Sigmoid colon (tissue), 6 donors: ENCODE measurements at regions not wholly inside any gene's neighbourhood (a gene's known extent, or its start where the extent isn't known, plus 50 kb on each side); places are given as distances from the start of the nearest gene placed in this dataset.

Source experiments
- DNase-seq: peaks from one replicate; pipeline ENCODE4 v3.0.0-alpha.2; 2019
- H3K27ac ChIP-seq, 4 donors: fragments of 200-600 bp; sonication (generic); one replicate each; pipeline ENCODE4 v1.5.1; 2016 to 2019; ENCODE audit warnings: mild to moderate bottlenecking in 1 of 4
- H3K27me3 ChIP-seq, 3 donors: fragments of 200-600 bp; sonication (generic); one replicate each; pipeline ENCODE4 v1.5.1; 2019; ENCODE audit warnings: mild to moderate bottlenecking in 1 of 3
- H3K36me3 ChIP-seq, 4 donors: fragments of 200-600 bp; sonication (generic); one replicate each; pipeline ENCODE4 v1.5.1; 2016 to 2019
- H3K4me1 ChIP-seq, 4 donors: fragments of 200-600 bp; sonication (generic); one replicate each; pipeline ENCODE4 v1.5.1; 2017 to 2019
- H3K4me3 ChIP-seq, 4 donors: fragments of 200-600 bp; sonication (generic); one replicate each; pipeline ENCODE4 v1.5.1; 2017 to 2019; ENCODE audit warnings: mild to moderate bottlenecking in 2 of 4, moderate library complexity in 1 of 4
- H3K9me3 ChIP-seq, 4 donors: fragments of 200-600 bp in 3 of 4; sonication (generic) in 3 of 4; one replicate each; pipeline versions ENCODE4 v1.5.1 to v1.6.1; 2013 to 2019
- EP300 ChIP-seq, 4 donors: sonication (generic); formaldehyde crosslinking; IDR thresholded peaks; one replicate each; pipeline ENCODE4 v1.6.1; 2017; ENCODE audit warnings: antibody characterized with exemption in 4 of 4
- POLR2A ChIP-seq, 2 donors: fragments of 450-650 bp; IDR thresholded peaks; one replicate each; pipeline ENCODE4 v1.6.1; 2016; ENCODE audit warnings: antibody characterized with exemption in 2 of 2, mild to moderate bottlenecking in 2 of 2, moderate library complexity in 2 of 2
- POLR2AphosphoS5 ChIP-seq, 4 donors: sonication (generic); formaldehyde crosslinking; IDR thresholded peaks; one replicate each; pipeline ENCODE4 v1.6.1; 2017; ENCODE audit warnings: antibody characterized with exemption in 4 of 4
- WGBS, 2 donors: extraction: QIAGEN DNeasy Blood & Tissue Kit; methylation state at CpG; one replicate each; pipeline ENCODE4 v1.1.7; 2013; 5-methylcytosine and 5-hydroxymethylcytosine counted together
- intact Hi-C: fragments of 100-400 bp; cut with DNase I; formaldehyde crosslinking; loops from one replicate; pipeline ENCODE4 v1.15.1; 2023
- TF ChIP-seq, protein P1 (sequence below), 4 experiments: fragments of 450-650 bp in 3 of 4; fragments of 200-600 bp in 1 of 4; IDR thresholded peaks; one replicate each; pipeline ENCODE4 v1.5.1; 2016 to 2019; ENCODE audit warnings: antibody characterized with exemption in 4 of 4, mild to moderate bottlenecking in 3 of 4, moderate library complexity in 2 of 4
- donor health status: healthy with polysubstance abuse.
- donor health status: healthy.

DNA sequence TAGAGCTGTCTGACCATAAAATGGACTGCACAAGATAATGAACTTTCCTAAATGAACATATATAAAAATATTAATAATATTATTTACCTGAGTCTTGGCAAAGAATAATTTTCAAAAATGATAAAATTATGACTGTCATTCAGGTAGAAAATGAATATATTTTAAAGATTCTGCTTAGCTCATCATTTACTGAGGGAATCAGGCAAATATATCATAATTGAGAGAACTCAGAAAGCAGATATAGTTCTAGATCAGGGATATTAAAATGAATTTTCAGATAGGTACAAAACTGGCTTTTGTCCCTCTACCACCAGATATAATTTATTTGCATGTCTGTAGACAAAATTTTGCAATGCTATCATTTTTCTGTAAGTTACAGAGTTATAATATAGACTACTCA lies 86.1 kb upstream of the CPM start:
- Histone ChIP-seq H3K4me3 (no peak overlapping the region), H3K27me3 (no peaks in the 10 kb centered on the region), H3K27ac (no peak overlapping the region), H3K36me3 (no peaks in the 10 kb centered on the region), H3K4me1 (no peaks in the 10 kb centered on the region), H3K9me3 (peaks cover 0 to 2% (median 0%) of the 10 kb centered on the region in 4 donors)
- TF ChIP-seq, protein P1, sequence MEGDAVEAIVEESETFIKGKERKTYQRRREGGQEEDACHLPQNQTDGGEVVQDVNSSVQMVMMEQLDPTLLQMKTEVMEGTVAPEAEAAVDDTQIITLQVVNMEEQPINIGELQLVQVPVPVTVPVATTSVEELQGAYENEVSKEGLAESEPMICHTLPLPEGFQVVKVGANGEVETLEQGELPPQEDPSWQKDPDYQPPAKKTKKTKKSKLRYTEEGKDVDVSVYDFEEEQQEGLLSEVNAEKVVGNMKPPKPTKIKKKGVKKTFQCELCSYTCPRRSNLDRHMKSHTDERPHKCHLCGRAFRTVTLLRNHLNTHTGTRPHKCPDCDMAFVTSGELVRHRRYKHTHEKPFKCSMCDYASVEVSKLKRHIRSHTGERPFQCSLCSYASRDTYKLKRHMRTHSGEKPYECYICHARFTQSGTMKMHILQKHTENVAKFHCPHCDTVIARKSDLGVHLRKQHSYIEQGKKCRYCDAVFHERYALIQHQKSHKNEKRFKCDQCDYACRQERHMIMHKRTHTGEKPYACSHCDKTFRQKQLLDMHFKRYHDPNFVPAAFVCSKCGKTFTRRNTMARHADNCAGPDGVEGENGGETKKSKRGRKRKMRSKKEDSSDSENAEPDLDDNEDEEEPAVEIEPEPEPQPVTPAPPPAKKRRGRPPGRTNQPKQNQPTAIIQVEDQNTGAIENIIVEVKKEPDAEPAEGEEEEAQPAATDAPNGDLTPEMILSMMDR (IDR thresholded peaks at IDR 0.05), result no peak
- TF ChIP-seq POLR2AphosphoS5 (IDR thresholded peaks at IDR 0.05) (no peak), POLR2A (IDR thresholded peaks at IDR 0.05) (no peak), EP300 (IDR thresholded peaks at IDR 0.05) (no peak)
- intact Hi-C loops, result no loop called here
- DNase-seq, result no peak

DNA sequence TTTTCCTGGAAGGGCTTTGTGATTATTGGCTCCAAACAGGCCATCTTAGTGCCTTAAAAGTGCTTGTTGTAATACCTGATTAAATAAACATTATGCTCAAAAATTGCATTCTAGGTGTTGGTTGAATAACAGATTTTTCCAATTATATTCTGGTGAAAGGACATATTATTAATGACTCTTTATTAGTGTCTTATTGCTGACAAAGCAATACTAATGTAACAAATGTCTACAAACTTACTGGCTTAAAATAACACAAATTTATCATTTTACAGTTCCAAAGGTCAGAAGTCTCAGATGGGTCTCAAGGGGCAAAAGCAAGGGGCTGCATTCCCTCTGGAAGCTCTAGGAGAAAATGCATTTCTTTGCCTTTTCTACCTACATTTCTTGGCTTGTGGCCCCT lies 86.9 kb upstream of the CPM start:
- Histone ChIP-seq H3K27ac (no peak overlapping the region), H3K27me3 (no peaks in the 10 kb centered on the region), H3K9me3 (peaks cover 0 to 2% (median 0%) of the 10 kb centered on the region in 4 donors), H3K36me3 (no peaks in the 10 kb centered on the region), H3K4me3 (no peak overlapping the region), H3K4me1 (no peaks in the 10 kb centered on the region)
- TF ChIP-seq, protein P1 (IDR thresholded peaks at IDR 0.05), result no peak
- TF ChIP-seq POLR2A (IDR thresholded peaks at IDR 0.05) (no peak), EP300 (IDR thresholded peaks at IDR 0.05) (no peak), POLR2AphosphoS5 (IDR thresholded peaks at IDR 0.05) (no peak)
- DNase-seq, result no peak
- intact Hi-C loops, result no loop called here

DNA sequence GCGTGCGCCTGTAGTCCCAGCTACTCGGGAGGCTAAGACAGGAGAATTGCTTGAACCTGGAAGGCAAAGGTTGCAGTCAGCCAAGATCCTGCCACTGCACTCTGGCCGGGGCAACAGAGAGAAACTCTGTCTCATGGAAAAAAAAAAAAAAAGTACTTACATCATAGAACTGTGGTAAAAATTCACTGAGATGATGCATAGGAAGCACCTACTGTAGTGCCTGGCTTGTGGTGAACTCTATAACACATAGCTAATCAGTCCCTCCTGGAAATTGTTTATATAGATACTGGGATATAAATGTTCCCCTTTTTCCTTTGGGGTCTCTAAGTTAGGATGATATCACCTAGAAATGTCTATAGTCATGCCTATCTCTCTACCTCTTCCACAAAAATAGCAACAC lies 89.7 kb upstream of the CPM start:
- Histone ChIP-seq H3K36me3 (no peaks in the 10 kb centered on the region), H3K9me3 (peaks cover 0 to 2% (median 1%) of the 10 kb centered on the region in 4 donors), H3K27me3 (no peaks in the 10 kb centered on the region), H3K4me3 (no peak overlapping the region), H3K4me1 (no peaks in the 10 kb centered on the region), H3K27ac (no peak overlapping the region)
- no peak for DNase-seq
- TF ChIP-seq POLR2A (IDR thresholded peaks at IDR 0.05) (no peak), POLR2AphosphoS5 (IDR thresholded peaks at IDR 0.05) (no peak), EP300 (IDR thresholded peaks at IDR 0.05) (no peak)
- TF ChIP-seq, protein P1 (IDR thresholded peaks at IDR 0.05), result no peak
- intact Hi-C loops, result no loop called here
- WGBS, 2 donors, result 85 to 92% methylated on average over 4 of the region's 4 CpGs

DNA sequence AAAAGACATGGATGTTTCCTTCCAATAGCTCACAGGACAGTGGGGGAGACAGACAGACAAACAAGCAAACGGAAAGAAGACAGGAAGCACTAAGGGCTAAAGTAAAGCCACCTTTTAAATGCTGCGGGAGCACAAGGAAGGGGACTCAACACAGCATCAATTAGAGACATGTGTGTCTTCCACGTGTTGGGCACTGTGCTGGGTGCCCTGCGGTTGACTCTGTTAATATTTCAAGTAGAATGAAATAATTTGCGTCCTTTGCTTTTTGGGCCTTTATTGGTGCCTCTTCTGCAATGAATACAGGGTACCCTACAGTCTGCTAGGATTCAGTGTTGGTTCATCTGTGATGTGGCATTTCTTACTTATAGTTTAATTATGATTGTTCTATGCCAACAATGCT lies 90.9 kb upstream of the CPM start:
- intact Hi-C loops, result no loop called here
- DNase-seq, result no peak
- TF ChIP-seq POLR2AphosphoS5 (IDR thresholded peaks at IDR 0.05), result no peak
- TF ChIP-seq EP300 (IDR thresholded peaks at IDR 0.05), result no peak
- no peak for TF ChIP-seq POLR2A (IDR thresholded peaks at IDR 0.05)
- TF ChIP-seq, protein P1 (IDR thresholded peaks at IDR 0.05), result no peak

DNA sequence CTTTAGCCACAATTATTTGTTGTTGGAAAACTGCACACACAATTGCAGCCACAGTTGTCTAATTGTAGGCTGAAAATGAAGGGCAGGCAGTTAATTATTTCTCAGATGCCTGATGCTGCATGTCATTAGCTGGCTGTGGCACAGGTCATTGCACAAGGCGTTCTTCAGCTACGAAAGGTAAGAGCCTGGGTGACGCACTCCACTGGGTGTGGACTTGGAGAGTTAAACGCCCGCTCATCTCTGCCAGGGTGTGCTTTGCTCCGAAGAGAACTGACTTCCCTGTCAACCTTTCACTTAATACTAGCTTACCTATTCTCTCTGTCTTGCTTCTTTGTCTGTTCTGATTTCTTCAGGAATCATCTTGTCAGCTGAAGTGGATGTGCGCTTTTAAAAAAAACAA lies 91.4 kb upstream of the CPM start:
- Histone ChIP-seq H3K27ac (no peak overlapping the region), H3K9me3 (peaks cover 0 to 2% (median 1%) of the 10 kb centered on the region in 4 donors), H3K27me3 (no peaks in the 10 kb centered on the region), H3K4me3 (no peak overlapping the region), H3K36me3 (no peaks in the 10 kb centered on the region), H3K4me1 (no peaks in the 10 kb centered on the region)
- WGBS, 2 donors, result 18 to 73% methylated on average over 7 of the region's 7 CpGs
- no peak for DNase-seq
- intact Hi-C loops, result no loop called here
- TF ChIP-seq POLR2AphosphoS5 (IDR thresholded peaks at IDR 0.05) (no peak), POLR2A (IDR thresholded peaks at IDR 0.05) (no peak), EP300 (IDR thresholded peaks at IDR 0.05) (no peak)
- TF ChIP-seq, protein P1 (IDR thresholded peaks at IDR 0.05), result no peak

More for the DNA sequence above, 90.9 kb upstream of the CPM start:
- Histone ChIP-seq H3K4me3 (no peak overlapping the region), H3K9me3 (peaks cover 0 to 2% (median 1%) of the 10 kb centered on the region in 4 donors), H3K27ac (no peak overlapping the region), H3K4me1 (no peaks in the 10 kb centered on the region), H3K27me3 (no peaks in the 10 kb centered on the region), H3K36me3 (no peaks in the 10 kb centered on the region)
- WGBS, 2 donors, result 84 to 85% methylated on average over 5 of the region's 5 CpGs
